T1000 (cell line): ENCODE measurements at regions not wholly inside any gene's neighbourhood (a gene's known extent, or its start where the extent isn't known, plus 50 kb on each side); places are given as distances from the start of the nearest gene placed in this dataset.
"Not testable (repeated sequence)": the region's sequence is repeated elsewhere in the genome, so short reads cannot be mapped to it uniquely, and the experiment has no call there.

ENCODE experiments used
- DNase-seq: peaks from one replicate; lab custom pipeline; 2025; ENCODE audit warnings: mixed read lengths; lab: John Stamatoyannopoulos, UW

- no peak for DNase-seq
These were observed 325.6 kb upstream of the SOX14 start for GRCh38 chr3:137438561-137438960.

GRCh38 chr3:137460944-137461343 is 303.2 kb upstream of the SOX14 start:
- no peak for DNase-seq

- no peak for DNase-seq
These were observed 301.0 kb upstream of the SOX14 start for GRCh38 chr3:137463131-137463530.

GRCh38 chr3:137464341-137464740 is 299.8 kb upstream of the SOX14 start:
- DNase-seq: no peak

- DNase-seq: no peak
These were observed 295.7 kb upstream of the SOX14 start for GRCh38 chr3:137468446-137468845.

GRCh38 chr3:137469263-137469662 is 294.9 kb upstream of the SOX14 start:
- no peak for DNase-seq

GRCh38 chr3:137471130-137471529 is 293.0 kb upstream of the SOX14 start:
- no peak for DNase-seq

GRCh38 chr3:137471558-137472204 is 292.4 kb upstream of the SOX14 start:
- no peak for DNase-seq

GRCh38 chr3:137477614-137478013 is 286.5 kb upstream of the SOX14 start:
- DNase-seq: no peak

- no peak for DNase-seq
These were observed 254.6 kb upstream of the SOX14 start for GRCh38 chr3:137509354-137510045.

GRCh38 chr3:137511655-137512054 is 252.5 kb upstream of the SOX14 start:
- no peak for DNase-seq

- no peak for DNase-seq
These were observed 249.3 kb upstream of the SOX14 start for GRCh38 chr3:137514853-137515252.

GRCh38 chr3:137519602-137520001 is 244.5 kb upstream of the SOX14 start:
- DNase-seq: no peak

GRCh38 chr3:137524751-137525150 is 239.4 kb upstream of the SOX14 start:
- DNase-seq: no peak

GRCh38 chr3:137525471-137525870 is 238.6 kb upstream of the SOX14 start:
- no peak for DNase-seq

GRCh38 chr3:137542049-137542448 is 222.1 kb upstream of the SOX14 start:
- no peak for DNase-seq

- DNase-seq: no peak
These were observed 209.9 kb upstream of the SOX14 start for GRCh38 chr3:137554242-137554641.

- DNase-seq: no peak
These were observed 195.2 kb upstream of the SOX14 start for GRCh38 chr3:137568880-137569279.

GRCh38 chr3:137572931-137573330 is 191.2 kb upstream of the SOX14 start:
- no peak for DNase-seq

- DNase-seq: no peak
These were observed 181.6 kb upstream of the SOX14 start for GRCh38 chr3:137582484-137582883.

- no peak for DNase-seq
These were observed 180.9 kb upstream of the SOX14 start for GRCh38 chr3:137583256-137583655.

GRCh38 chr3:137588871-137589270 is 175.2 kb upstream of the SOX14 start:
- no peak for DNase-seq

- DNase-seq: not testable (repeated sequence)
These were observed 168.7 kb upstream of the SOX14 start for GRCh38 chr3:137595415-137595814.

- no peak for DNase-seq
These were observed 153.4 kb upstream of the SOX14 start for GRCh38 chr3:137610723-137611122.
